H7 (cell line): ENCODE measurements at regions not wholly inside any gene's neighbourhood (a gene's known extent, or its start where the extent isn't known, plus 50 kb on each side); places are given as distances from the start of the nearest gene placed in this dataset.

Experiments
- DNase-seq: peaks from one replicate; pipeline ENCODE4 v3.0.0; 2012
- H3K27me3 ChIP-seq: 2 replicates; pipeline ENCODE4 v1.6.0; 2011; ENCODE audit warnings: mild to moderate bottlenecking, low read length; ENCODE audit not compliant: control insufficient read depth, insufficient read depth
- H3K36me3 ChIP-seq: replicated peaks from 2 replicates; pipeline ENCODE4 v1.5.1; 2011; ENCODE audit warnings: low read length; ENCODE audit not compliant: control insufficient read depth, insufficient read depth
- H3K4me3 ChIP-seq: 2 replicates; pipeline ENCODE4 v1.5.1; 2011; ENCODE audit warnings: low read depth, mild to moderate bottlenecking, control low read depth, low read length, moderate library complexity; ENCODE audit not compliant: insufficient read depth

DNA sequence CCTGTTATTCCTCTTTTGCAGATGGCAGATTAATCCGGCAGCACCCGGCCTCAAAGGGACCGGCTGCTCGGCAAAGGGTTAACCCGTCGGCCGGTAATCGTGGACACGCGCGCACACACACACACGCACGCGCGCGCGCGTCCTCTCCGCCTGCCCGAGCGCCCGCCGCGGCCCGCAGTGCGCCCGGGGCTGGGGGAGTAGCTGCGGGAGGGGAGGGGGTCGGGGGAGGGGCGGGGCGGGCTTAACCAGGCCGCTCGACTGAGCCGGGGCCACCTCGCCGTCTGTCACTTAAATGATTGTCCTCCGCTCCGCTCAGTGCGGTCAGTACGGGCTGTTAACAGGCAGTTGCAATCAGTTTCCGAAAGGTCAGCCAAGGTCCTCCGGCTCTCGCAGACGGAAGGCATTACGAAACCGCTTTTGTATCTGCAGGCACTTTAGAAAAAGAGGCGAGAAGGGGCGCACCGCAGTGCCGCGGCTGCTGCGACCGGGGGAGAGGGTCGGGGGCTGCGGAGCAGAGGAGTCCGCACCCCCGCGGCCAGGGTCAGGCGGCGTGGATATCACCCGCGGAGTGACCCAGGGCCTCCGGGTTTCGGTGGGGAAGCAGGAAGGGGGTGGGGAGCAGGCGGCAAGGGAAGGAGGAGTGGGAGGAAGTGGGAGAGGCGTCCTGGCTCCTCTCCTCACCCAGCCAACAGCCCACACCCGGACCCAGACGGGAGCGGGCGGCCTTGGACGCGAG is 57.3 kb upstream of the BCOR start:
- DNase-seq = peak; percentile 94
- peaks cover 57% of the 10 kb centered on the region for H3K27me3 ChIP-seq

DNA sequence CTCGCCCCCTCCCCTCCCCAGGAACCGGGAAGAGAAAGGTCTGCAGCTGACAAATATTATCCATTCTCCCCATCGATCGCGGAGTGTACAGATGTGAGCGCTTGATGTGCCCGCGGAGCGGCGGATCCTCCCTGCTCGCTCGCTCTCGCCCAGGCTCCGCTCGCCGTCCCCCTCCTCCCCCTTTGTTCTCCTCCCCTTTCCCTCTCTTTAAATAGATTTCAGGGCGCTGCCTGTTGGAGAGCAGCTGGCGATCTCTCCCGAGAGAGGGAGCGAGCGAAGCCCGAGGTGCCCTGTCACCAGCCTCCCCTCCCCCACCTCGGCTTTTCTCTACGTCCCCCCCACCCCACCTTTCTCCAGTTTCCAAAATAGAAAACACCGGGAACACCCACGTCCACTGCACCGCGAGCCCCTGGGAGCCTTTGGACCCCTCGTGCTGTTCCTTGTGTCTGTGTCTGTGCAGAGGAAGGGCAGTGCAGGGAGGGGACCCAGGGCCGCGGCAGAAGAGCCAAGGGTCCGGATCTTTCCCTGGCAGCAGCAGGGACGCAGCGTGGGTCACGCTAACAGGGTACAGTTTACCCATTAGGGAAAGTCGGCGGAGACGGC is 56.6 kb upstream of the BCOR start:
- Histone ChIP-seq H3K4me3 (peak overlapping the region; percentile 61), H3K27me3 (peaks cover 64% of the 10 kb centered on the region), H3K36me3 (no peaks in the 10 kb centered on the region)
- DNase-seq = peak; percentile 93

More for the DNA sequence above, 57.3 kb upstream of the BCOR start:
- no peaks in the 10 kb centered on the region for H3K36me3 ChIP-seq
- peak overlapping the region; percentile 61 for H3K4me3 ChIP-seq

DNA sequence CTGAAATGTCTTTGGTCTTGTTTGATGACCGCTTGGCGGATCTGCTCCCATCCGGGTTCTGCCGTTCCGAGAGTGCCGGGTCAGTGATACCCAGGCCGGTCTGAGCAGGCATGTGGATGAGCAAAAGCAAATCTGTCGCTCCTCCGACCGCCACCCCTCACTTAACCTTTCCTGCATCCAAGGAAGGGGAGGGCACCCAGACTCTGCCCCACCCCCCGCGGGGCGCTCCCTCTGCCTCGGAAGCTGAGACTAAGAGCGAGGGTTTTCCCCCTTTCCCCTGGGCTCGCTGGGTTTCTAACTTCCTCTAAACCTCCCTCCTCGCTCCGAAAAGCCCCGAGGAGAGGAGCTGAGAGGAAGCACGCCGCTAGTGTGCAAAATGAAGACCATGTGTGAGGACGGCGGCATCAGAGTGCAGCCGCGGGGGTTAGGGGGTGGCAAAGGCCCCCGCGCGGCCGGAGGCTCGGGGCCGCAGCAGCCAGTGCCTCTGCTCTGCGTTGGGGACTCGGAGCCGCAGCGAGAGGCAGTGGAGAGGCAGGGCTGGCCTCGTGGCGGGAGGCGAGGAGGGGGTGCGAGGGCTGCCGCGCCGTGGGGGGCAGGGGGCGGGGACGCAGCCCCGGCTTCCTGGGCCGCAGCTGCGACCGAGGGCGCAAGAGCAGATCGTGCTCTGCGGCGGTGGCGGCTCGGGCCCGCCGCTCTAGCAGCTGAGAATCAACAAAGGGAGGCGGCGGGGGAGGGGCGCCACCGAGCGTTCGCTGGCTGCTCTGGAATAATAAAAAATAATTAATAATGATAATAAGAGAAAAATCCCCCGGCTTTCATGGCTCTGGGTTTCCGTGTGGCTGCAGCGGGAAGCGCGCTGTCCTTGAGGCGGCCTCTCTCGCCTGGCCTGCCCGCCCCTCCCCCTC is 55.8 kb upstream of the BCOR start:
- peak; percentile 89 for DNase-seq
- Histone ChIP-seq H3K27me3 (peaks cover 71% of the 10 kb centered on the region), H3K36me3 (no peaks in the 10 kb centered on the region), H3K4me3 (peak overlapping the region; percentile 61)

DNA sequence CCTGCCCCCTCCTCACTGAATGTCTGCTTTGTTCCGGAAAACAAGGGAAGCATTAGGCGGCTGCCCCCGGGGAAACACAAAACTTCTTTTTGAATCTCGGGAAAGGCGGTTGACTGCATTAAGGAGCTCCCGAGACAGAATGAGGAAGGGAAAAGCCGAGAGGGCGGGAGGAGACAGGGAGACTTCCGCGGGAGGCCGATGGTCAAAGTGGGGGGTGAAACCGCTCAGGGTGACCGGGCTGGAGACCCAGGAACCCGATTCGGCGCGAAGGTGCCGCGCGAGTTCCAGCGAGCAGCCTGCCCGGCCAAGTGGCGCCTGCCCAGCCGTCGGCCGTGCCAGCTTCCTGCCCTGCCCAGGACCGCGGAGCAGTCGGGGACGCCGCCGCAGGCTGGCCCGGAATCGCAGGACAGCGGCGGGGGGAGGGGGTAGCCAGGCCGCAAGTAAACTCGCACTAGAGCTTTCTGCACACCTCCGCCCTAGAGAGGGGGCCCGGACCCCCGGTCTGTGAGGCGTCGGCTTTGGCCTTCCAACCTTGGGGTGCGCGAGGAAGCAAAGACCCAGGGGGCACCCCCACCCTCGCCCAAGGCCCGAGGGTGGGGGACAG is 55.1 kb upstream of the BCOR start:
- DNase-seq = peak; percentile 87
- Histone ChIP-seq H3K27me3 (peaks cover 79% of the 10 kb centered on the region), H3K4me3 (peak overlapping the region; percentile 61), H3K36me3 (no peaks in the 10 kb centered on the region)

DNA sequence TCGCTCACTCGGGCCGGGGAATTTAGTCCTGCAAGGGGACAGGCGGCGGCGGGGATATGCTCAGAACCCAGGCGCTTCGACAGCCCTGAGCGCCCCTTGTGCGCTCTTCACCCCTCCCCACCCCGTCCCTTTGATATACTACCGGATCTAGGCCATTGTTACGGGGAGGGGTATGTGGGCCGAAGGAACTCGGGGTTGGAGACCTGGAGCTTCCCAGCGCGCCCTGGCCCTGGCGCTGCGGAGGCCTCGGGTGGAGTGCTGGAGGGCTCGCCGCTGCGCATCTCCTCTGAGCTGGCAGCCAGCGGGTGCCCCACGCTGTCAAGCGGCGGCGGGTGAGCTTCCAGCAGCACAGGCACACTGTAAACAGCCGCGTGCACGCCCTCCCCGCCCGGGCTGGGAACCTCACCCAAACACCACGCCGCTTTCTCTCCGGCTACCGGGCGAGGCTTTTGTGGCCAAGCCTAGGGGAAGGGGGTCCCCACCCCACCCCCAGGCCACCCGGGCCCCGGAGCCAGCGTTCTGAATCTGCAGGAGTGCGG is 54.5 kb upstream of the BCOR start:
- Histone ChIP-seq H3K27me3 (peaks cover 85% of the 10 kb centered on the region), H3K4me3 (peak overlapping the region; percentile 61), H3K36me3 (no peaks in the 10 kb centered on the region)
- peak; percentile 85 for DNase-seq

DNA sequence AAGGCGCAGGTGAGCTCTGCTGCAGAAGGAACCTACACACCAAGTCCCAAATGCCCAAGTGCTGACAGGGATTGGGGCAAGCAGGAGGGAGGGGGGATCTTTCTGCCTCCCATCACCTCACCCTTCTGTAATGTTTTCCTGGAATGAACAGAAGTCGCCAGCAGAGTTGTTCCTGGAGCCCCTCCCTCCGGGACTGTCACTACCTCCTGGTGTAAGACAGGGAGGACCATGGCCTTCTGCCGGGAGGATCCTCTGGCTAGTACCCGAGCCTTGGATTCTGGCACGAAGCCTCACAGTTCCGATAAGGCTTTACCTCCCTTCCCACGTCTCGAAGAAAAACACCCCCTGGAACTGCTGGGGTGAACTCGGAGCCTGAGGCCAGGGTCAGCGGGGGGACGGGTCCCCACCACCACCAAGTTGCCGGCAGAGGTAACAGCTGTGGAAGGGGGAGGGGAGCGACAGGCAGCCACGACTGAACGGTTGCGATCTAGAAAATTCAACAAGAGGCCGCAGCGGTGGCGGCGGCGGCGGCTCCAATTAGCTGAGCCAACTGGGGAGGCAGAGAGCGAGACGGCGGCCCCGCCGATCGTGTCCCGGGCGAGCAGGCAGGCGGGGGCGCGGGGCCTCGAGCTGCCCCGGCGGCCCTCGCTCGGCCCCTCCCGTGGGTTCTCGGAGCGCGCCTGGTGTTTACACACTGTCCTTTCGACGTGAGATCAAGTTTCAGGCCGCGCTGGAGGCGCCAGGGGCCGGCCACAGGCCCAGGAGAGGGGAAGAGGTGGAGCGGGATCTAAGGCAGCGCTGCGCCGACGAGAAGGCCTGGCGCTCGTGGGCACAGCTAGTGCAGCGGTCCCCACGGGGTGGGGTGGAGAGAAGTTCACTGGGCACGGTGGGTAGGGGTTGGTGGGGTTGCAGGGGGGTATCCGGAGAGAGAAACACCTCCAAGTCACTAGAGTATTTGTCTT is 53.7 kb upstream of the BCOR start:
- H3K36me3 ChIP-seq = no peaks in the 10 kb centered on the region
- H3K27me3 ChIP-seq = peaks cover 88% of the 10 kb centered on the region
- peak; percentile 81 for DNase-seq
- H3K4me3 ChIP-seq = peak overlapping the region; percentile 61

- Histone ChIP-seq H3K27me3 (peaks cover 86% of the 10 kb centered on the region), H3K36me3 (no peaks in the 10 kb centered on the region), H3K4me3 (no peak overlapping the region)
- peak; percentile 51 for DNase-seq
These were observed 52.7 kb upstream of the BCOR start for GRCh38 chrX:40150503-40150902.

DNA sequence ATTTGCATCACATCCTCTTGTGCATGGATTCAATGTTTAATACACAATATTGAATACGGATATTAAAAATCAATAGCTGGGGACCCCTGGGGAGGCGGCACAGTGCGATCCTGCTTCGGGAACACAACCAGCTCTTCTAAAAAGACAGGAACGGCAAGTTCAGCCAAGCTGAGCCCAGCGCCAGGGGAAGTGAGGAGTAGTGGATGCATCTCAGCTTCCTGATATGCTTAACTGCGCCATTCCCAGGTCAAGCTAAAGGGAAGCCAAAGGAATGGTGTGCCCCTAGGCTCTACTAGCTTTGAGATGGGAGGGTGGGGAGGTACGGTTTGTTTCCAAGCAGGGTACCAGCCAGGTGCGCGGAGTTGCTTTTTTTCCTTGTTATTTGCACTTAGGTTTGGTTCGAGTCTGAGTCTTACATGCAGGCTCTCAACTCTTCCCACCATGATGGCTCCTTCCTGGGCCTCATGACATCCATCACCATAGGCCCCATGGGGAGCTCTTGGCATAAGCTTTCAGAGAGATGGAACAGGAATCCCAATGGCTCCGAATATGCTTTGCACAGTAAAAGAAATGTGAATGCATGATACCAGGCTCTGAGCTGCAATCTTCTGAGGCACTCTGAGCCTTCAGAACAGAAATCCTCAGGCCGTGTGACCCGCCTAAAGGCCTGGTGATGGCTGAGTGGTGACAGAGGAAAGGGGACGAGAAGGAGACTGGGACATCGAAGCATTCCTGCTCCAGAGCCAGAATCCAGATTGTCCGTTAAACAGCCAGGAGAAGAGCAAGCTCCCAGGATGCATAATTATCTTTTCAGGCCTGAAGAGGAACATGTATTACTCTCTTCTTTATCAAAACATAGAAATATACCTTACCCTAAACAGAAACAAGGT is 51.8 kb upstream of the BCOR start:
- no peak overlapping the region for H3K4me3 ChIP-seq

DNA sequence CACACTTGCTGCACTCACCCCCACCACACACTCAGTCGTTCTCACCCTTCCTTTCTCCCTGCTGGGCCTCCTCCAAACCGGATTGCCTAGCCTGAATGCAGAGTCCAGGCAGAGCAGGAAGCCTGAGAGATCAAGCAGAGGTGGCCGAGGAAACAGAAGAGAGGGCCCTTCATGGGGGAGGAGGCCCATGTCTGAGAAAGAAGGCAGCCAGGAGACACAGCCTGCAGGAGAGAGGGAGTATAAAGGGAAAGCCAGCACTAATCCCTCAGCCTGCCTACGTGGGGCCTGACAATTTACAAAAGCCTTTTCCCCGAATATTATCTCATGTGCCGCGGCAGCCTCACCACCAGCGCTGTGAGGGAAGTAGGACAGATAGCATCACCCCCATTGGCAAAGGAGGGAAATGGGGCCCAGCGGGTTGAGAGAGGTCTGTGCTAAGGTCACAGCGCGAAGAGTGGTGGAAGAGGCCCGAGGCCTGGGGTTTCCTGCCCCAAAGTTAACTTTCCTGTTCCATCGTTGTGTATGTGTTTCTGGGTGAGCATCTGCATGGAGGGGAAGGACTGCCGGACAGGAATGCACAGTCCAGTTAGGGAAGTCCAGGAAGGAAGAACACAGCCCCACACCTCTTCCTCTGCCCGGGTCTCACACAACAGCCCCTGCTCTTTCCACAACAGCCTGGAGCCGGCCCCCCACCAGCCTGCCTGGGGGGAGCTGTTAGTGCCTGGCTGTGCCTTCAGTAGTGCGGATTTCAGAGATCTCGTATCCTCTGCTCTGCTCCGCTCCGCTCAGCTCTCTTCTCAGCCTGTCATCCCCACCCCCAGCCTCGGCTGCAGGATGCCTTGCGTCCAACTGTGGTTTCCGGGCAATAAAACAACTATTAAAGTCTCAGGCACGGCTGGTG is 50.9 kb upstream of the BCOR start:
- no peak overlapping the region for H3K4me3 ChIP-seq
- H3K36me3 ChIP-seq = no peaks in the 10 kb centered on the region
- peaks cover 95% of the 10 kb centered on the region for H3K27me3 ChIP-seq
- peak; percentile 74 for DNase-seq

More for the DNA sequence above, 51.8 kb upstream of the BCOR start:
- DNase-seq = peak; percentile 55
- H3K36me3 ChIP-seq = no peaks in the 10 kb centered on the region
- H3K27me3 ChIP-seq = peaks cover 87% of the 10 kb centered on the region

DNA sequence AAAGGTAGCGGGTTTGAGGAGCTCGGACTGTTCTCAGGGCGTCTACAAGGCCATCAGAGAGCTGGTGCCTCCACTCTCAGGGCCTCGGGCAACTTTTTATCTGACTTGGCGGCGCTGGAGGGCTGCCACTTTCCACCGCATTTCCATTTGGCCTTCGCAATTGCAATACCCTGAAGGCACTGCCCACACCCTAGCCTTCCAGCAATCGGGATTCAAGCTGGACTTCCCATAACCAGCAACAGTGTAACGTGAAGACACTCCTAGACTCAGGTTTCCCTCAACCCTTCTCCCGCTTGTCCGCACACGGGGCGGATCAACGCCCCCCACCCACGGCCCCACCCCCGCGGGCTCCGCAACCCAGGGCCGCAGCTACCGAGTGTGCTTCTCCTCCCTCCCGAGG is 50.2 kb upstream of the BCOR start:
- Histone ChIP-seq H3K36me3 (no peaks in the 10 kb centered on the region), H3K27me3 (peaks cover 88% of the 10 kb centered on the region), H3K4me3 (no peak overlapping the region)
- DNase-seq = no peak
